H1 (cell line): ENCODE measurements at regions not wholly inside any gene's neighbourhood (a gene's known extent, or its start where the extent isn't known, plus 50 kb on each side); places are given as distances from the start of the nearest gene placed in this dataset.

Experiments
- CHD2 ChIP-seq: IDR thresholded peaks from 2 replicates; pipeline ENCODE4 v1.6.1; 2012; ENCODE audit warnings: low read length, improper control_type of control experiment
- CTCF ChIP-seq, 3 experiments: IDR thresholded peaks; 1 replicate in 2 of 3; 2 replicates in 1 of 3; pipeline versions ENCODE4 v1.5.1 to v1.6.1; 2011; ENCODE audit warnings: low read length in 3 of 3, mild to moderate bottlenecking in 3 of 3, inconsistent platforms in 2 of 3, low read depth in 1 of 3, moderate library complexity in 1 of 3; ENCODE audit not compliant: insufficient read depth in 1 of 3; ENCODE audit errors: control extremely low read depth in 1 of 3
- POLR2A ChIP-seq, 2 experiments: IDR thresholded peaks; 1 replicate in 1 of 2; 2 replicates in 1 of 2; pipeline ENCODE4 v1.6.1; 2011; ENCODE audit warnings: low read depth in 2 of 2, low read length in 2 of 2, mild to moderate bottlenecking in 2 of 2; ENCODE audit errors: control extremely low read depth in 1 of 2
- POLR2AphosphoS5 ChIP-seq: IDR thresholded peaks from 2 replicates; pipeline ENCODE4 v1.6.1; 2011; ENCODE audit warnings: low read depth, low read length
- SIN3A ChIP-seq, 2 experiments: IDR thresholded peaks in 1 of 2; conservative IDR thresholded peaks in 1 of 2; 2 replicates each; pipeline ENCODE4 v1.6.1; 2011 to 2012; ENCODE audit warnings: low read length in 2 of 2, improper control_type of control experiment in 1 of 2, low read depth in 1 of 2, mild to moderate bottlenecking in 1 of 2

GRCh38 chr12:97751704-97752103 is 289.1 kb downstream of the RMST start:
- TF ChIP-seq CTCF (IDR thresholded peaks at IDR 0.05; ENCODE audit: control extremely low read depth in 1 of 3, insufficient read depth in 1 of 3, low read depth in 1 of 3, low read length in 3 of 3) (no peak), POLR2A (IDR thresholded peaks at IDR 0.05; ENCODE audit: control extremely low read depth in 1 of 2, low read depth in 2 of 2, low read length in 2 of 2) (no peak), CHD2 (no peak), POLR2AphosphoS5 (no peak), SIN3A (conservative IDR thresholded peaks at IDR 0.05 in 1 of 2, IDR thresholded peaks at IDR 0.05 in 1 of 2; ENCODE audit: low read depth in 1 of 2, low read length in 2 of 2) (no peak)
